HG03103 (cell line): ENCODE measurements at regions not wholly inside any gene's neighbourhood (a gene's known extent, or its start where the extent isn't known, plus 50 kb on each side); places are given as distances from the start of the nearest gene placed in this dataset.

Source experiments
- ATAC-seq: cut with Tn5 transposase; IDR thresholded peaks from one replicate; pipeline ENCODE4 v1.9.1; 2021; ENCODE audit warnings: low read depth; ENCODE audit not compliant: unreplicated experiment

DNA sequence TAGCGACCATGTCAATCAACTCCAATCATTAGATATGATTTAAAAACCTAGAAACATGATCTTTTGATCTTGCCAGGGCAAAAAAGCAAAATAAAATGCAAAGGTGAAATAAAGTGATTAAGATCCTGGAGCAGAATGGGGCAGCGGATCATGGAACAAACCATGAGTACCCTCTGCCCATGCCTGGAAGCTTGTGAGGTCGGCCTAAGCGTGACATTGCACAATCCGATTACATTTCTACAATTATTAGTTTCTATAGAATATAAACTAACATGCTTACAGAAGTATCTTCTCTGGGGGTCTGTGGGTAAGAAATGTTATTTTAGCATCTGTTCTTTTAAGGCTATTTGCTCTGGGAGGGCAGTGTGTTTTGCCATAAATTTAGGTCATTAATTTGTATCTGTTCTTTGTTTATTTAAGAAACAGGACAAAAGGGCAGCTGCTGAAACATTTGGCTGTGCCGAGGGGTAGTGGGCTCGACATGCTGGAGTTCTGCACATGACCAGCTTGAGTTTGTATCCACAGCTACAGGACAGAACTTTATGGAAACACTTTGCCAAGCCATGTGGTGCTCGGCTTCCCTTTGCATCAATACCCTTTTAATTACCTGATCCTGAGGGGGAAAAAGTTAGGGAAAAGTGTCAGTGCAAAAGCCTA lies 55.9 kb downstream of the ZBTB18 start:
- no peak for ATAC-seq

DNA sequence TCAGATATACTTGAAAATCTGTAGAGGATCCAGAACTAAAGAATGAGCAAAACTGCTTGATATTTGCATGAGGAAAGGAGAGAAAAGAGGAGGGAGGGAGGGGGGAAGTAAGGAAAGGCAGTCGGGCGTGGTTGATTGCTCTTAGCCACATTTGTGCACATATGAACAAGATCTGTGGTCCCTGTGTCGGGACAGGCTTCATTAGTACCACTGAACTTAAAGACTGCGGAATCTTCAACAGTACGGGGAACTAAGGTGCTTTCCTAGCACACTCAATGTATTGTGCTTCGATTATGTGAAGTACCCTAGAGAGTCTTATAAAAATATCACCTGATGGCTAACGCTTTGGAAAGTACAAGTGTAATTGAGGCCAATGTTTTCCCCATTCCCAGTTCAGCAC lies 59.9 kb downstream of the ZBTB18 start:
- peak; percentile 82 for ATAC-seq

DNA sequence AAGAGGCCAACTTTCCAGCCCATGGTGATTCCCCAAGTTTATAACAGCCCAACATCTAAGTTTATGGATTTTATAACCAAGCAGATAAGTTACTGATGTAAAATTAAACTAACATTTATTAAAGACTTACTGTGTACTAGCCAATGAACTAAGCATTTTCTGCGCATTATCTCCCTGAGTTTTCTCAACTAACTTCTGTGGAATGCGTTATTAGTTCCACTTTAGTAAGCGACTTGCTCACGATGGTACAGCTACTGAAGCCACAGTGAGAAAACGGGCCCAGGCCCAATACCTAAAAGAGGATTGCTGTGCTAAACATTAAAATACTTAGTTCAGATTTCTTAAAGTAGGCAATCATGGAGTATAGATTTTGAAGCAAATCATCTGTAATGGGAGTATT lies 61.0 kb downstream of the ZBTB18 start:
- no peak for ATAC-seq

DNA sequence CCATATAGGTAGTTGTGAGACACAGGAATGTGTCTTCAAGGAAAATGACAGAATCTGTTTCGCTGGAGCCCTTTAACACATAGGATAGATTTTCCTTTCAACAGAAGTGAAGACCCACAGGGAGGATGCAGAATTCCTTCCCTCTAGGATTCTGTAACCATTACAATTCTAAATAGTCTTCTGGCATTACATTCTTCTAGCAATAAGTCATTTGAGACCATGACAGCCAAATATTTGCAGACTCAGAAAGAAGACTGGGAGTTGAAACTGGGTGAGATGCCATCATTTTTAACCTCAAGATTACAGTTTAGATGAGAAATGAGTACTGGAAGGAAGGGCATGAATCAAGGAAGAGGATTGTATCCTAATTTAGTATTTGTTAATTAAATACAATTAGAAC lies 61.6 kb downstream of the ZBTB18 start:
- no peak for ATAC-seq

DNA sequence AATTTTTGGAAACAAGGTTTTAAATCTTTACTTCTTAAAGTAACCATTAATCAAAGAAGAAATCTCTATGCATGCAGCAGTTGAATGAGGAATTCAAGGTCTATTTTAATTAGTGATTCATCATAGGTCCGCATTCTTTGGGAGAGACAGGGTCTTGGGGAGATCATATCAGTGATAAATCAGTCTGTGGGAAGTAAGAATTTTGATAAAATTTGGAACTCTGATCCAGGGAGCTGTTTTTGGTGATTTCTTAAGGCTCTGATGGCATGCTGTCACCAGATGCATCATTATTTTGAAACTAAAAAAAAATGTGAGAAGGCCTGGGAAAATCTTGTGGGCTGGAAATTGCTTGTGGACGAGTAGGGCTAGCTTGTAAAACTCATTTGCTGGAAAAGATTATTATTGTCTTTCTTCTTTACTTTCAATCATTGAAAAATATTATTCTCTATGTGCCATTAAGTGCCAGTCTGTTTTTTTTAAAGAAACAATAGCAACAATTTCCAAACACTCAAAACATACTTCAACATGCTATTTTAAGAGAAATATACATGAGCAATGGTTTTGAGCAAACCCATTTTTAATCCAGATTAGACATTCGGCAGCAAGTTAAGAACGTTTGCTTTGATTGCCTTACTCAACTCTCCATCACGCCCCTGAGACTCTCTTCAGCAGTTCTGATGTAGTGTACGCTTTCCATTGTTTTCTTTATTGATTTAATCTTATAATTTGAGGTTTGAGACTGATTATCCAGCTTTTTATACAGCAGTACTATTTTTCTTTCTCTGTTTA lies 62.6 kb downstream of the ZBTB18 start:
- ATAC-seq: no peak

DNA sequence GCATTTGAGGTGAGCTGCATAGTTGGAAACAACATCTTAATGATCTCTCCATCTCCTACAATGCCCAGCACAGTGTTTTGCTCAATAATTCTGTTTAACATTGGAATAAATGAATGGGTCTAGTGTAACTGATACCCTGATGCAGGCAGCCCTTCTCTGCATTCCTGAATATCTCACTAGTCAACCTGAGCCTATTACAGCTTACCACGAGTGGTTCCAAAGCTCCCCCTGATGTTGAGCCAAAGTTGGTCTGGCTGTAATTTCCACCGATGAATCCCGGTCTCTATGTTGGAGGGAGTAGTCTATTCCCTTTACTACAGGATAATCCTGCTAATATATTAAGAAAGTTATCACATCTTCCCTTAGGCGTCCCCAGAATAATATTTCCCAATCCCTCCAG lies 63.8 kb downstream of the ZBTB18 start:
- no peak for ATAC-seq

DNA sequence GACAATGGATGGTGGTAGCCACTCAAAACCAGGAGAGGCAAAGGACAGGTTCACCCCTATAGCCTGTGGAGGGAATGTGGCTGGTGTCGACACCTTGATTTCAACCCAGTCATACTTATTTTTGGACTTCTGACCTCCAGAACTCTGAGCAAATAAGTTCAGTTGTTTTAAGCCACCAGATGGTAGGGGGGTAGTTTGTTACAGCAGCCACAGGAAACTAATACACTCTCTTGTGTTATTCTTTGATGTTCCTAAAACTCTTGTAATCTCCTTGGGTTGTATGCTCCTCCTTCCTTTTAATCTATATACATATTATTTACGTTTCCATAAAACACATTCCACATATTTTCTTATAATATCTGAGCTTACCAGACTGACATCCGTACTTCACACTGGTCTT lies 65.9 kb downstream of the ZBTB18 start:
- ATAC-seq: no peak

DNA sequence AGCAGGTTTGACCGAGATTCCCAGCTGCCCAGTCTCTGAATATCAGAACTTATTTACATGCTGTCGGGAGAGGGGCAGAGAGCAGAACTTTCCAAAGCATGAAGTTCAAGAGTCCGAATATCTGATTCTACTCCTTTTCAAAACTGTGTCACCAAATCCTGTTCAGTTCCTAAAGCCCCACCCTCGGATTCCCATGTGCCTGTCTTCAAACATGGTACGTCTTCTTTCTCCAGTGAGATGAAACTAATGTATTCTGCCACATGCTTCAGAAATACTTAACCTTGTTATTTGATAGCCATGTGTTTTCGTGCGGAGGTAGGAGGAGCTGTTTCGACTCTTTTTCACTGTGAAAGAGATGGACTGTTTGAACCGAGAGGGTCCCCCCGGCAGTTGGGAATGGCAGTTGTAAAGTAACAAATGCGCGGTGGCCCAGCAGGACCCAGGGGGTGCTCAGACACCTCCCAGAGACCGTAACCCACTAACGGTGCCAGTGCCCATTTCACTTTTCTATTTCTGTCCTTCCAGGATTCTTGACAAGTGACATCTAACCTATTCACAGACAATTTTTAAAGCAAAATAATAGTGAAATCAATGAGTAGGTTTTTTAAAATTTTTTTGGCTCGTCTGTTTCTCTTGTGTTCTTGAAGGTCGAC lies 67.2 kb downstream of the ZBTB18 start:
- no peak for ATAC-seq

DNA sequence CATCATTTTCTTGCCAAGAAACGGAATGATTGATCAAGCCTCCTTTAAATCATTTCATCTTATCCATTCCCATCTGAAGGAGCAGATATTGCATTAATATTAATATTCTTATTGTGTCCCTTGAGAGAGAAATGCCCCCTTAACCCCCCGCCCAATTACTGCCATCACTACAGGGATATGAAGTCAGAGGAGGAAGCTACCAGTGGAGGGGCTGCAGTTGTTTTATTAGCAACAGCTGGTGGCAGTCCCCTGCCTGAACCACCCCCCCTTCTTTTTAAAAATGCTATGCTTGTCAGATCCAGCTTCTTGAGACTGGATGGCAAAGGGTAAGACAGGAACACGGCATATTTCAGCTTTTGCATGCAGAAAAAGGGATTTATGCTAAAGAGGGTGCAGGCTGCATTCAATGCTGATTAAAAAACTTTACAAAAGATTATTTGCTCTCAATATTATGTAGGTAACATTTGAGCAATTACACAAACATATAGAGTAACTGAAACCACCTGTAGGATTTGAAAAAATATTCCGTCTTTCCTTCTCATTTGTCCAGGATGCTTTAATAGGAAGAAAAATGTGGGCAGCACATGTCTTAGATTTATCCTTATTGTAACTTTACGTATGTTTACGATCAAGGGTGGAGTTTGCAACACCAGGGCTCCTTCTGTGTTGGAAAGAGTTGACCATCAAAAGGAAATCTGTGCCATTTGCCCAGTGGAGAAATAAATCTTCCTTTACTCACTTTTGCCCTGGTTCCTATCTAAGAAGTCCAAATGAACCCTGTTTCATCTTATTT lies 77.7 kb downstream of the ZBTB18 start:
- ATAC-seq: no peak

DNA sequence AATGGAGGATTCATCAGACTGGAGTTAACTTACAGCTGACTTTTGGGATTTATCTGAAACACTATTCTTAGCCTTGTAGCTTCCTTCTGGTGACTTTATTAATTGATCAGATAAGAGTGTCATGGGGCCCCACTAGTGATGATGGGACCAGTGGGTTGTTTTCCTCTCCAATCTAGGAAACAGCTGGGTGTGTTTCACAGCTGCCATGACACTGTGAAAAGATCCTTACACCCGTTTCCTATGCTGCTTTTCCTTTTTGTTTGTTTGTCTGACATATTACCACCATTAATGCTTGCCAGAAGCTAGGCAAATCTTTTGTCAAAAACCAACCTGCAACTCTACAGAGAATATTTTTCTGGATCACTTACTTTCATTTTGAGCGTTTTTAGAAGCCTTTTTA lies 86.2 kb downstream of the ZBTB18 start:
- no peak for ATAC-seq

DNA sequence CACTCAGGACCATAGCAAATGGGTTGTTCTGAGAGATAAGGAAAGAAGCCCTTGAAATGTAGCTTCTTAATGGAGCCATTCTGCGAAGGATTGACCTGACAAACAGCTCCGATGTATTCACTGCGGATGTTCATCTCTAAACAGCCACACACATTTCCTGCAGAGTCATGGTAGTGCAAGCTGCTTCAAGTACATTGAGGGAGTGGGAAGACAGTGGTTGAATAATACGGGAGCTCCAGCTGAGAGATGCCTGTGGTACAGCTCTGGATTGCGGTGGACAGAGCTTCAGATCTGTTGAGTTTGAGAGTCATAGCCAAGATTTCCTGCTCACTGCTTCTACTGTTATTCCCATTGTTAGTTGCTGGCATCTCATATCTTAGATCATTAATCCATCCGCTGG lies 86.6 kb downstream of the ZBTB18 start:
- ATAC-seq: no peak

DNA sequence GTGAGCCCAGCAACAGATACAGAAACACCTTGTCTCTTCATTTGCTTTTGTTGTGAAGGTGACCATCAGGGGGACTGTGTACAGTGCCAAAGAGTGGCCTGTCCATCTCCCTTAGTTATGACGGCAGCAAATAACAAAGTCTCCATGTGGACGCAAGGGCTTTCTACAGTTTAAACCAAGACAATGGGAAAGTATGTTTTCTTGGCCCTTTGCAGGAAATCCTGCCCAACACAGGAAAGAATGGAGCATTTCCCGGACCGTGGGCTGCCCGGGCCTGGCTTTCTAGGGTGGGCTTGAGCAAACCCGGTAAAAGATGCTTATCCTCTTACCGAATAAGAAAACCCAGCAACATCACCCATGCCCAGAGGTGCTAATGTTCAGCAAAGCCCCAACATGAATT lies 87.3 kb downstream of the ZBTB18 start:
- ATAC-seq: no peak

DNA sequence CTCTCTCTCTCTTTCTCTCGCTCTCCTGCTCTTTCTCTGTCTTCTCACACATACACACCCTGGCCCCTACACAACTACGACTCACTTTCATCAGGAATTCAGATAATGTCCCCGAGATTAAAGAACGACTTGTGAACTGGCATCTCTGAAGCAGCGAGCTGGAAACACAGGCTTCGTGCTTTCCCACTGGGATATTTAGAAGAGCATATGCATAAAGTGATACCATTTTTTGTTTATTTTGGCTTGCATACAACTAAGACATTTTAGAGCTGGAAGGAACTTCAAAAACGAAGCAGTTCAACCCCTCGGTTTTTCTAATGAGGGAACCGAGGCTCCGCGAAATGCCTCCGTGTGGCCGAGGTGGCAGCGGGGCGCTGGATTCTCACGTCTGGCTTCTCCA lies 88.6 kb downstream of the ZBTB18 start:
- ATAC-seq: no peak

DNA sequence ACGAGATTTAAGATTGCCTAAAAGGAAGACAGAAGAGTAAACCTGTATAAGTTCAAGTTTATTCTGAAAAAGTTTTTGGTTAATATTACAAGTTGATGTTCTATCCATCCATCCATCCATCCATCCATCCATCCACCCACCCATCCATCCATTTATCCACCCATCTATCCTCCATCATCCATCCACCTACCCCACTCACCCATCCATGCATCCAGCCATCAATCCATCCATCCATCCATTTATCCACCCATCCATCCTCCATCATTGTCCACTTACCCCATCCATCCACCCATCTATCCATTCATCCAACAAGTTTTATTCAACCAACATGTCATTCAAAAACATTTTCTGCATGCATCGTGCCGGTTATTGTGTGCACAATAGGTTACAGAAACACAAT lies 89.3 kb downstream of the ZBTB18 start:
- ATAC-seq: no peak

DNA sequence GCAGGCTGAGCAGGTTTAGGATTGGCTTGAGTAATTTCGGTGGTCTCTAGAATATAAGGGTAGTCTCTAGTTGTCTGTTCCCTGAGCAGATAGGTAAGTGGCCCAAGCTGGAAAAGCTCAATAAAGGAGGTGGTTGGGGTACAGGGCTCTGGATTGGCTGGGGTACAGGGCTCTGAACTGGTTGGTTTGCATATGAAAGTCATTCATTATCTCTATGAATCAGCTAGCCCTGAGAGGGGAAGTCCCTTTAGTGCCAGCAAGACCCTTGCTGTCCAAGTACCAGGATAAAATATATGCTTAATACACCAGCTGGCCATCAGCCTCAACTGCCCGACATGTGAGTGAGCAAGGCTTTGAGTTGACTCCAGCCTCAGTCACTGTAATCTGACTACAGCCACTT lies 93.0 kb downstream of the ZBTB18 start:
- no peak for ATAC-seq

DNA sequence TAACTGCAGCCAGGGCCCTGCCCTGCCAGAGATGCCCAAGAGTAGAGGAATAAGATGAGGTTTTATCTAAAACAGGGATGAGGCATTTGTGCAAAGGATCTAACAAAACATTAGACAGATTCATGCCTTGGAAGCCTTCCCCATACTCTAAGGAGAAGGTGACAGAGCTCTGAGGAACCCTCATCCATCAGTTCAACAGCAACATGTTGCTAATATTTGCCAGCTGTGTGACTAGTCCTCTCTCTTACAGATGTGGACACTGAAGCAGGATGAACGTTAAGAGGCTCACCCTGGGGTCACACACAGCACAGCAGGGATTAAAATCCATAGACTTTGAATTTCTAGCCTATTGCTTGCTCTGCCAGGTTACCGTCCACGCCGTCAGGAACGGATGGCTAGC lies 99.0 kb downstream of the ZBTB18 start:
- no peak for ATAC-seq

DNA sequence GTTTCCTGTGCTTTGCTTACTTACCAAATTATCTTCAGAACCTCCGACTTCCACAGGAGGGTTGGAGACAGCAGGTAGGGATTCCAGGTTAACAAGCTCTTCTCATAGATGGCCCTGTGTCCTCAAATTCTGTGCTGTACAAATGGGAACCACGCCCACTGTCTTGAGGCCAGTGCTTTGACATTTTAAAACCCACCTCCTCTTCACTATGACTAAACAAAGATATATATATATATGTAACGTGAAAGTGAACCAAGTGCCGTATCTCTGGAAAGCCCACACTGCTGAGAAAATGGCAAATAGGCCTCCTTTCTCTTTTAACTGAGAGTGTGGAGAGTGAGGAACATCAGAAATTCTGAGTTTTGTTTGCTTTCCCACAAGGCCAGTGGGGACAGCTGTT lies 99.6 kb downstream of the ZBTB18 start:
- ATAC-seq: no peak

DNA sequence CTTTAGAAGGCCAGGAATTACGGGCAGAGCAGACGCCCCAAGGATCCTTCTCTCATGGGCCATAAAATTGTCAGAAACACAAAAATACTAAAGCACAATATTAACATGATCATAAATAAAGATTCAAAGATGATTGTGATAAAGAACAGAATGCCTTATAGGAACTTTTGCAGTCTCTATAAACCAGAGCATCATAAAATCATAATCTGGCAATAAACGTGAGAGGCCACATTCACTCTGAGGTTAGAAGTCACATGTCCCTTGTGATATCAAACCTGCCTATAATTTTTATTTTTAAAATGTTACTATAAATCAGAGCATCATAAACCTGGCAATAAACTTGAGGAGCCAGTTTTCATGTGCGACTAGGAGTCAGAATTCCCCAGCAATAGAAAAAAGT lies 100.5 kb downstream of the ZBTB18 start:
- ATAC-seq: no peak

DNA sequence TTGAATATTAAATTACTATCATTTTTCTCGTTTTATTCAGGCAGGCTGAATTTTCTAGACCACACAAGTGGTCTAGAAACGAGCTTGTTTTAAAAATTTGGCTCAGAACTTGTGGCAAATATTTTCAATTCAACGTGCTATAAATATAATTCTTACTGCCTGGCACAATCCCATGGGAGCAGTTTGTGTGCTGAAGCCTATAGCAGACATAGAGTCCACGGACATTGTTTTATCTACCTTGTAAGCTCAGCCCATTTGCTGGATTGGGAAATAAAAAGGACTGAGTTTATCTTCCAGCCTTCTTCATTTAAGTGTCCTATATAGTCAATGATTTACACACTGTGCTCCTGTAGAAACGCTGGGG lies 103.4 kb downstream of the ZBTB18 start:
- ATAC-seq: no peak

DNA sequence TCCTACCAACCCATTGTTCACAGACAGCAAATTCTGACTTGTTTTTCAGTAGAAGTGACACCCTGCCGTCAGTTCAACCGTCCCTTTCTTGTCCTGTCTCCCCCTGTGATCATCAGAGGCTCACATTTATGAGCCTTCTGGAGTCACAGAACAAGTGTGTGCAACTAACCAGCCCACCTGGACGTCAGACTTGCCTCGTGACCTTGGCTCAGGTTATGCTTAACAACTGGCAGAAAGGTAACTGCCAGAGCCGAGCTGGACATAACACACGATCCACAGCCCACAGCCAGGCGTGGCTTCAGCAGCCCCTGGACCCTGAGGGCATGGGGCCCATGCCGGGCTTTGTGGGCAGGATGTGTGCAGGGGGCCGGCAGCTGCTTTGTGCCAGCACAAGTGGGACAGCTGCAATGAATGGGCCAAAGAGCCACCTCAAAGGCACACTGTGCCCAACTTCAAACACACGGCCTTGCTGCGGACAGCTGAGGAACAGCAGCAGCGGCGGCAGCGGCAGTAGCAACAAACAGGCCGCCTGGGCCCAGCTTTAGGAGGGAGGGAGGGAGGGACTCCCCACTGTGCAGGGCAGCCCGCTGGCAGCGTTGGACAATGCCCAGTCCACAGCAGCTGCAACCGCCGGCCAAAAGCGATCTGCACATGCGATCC lies 103.9 kb downstream of the ZBTB18 start:
- ATAC-seq: no peak

DNA sequence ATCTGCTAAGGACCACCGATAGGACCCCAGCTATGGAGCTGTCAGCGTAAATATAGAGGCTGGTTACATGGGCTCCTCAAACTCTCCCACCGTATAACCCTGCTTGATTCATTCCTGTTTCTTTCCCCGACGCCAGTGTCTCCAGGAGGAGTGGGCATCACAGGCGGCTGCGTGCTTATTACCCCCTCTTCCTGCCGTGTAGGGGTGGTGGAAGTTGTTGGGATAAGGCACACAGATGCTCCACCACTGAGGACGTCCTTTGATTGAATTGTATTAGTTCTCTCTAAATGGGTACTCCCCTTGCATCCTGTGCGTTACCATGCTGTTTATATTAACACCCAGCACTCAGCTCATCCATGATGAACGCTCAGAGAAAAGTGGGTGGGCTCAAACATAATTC lies 104.6 kb downstream of the ZBTB18 start:
- ATAC-seq: no peak
